Skin epidermis (tissue), 12 donors: ENCODE measurements at regions not wholly inside any gene's neighbourhood (a gene's known extent, or its start where the extent isn't known, plus 50 kb on each side); places are given as distances from the start of the nearest gene placed in this dataset.
"Not testable (repeated sequence)": the region's sequence is repeated elsewhere in the genome, so short reads cannot be mapped to it uniquely, and the experiment has no call there.

ENCODE experiments used
- H3K27ac ChIP-seq, 21 experiments: fragments of 200-600 bp; sonication (generic) in 11 of 21; one replicate each; pipeline ENCODE4 v1.5.0; 2020; ENCODE audit warnings: mild to moderate bottlenecking in 3 of 21, inconsistent platforms in 2 of 21, moderate library complexity in 2 of 21
- H3K4me3 ChIP-seq, 7 experiments: fragments of 200-600 bp; sonication (generic) in 2 of 7; one replicate each; pipeline ENCODE4 v1.5.0; 2020; ENCODE audit warnings: inconsistent platforms in 2 of 7, mild to moderate bottlenecking in 2 of 7, moderate library complexity in 1 of 7

DNA sequence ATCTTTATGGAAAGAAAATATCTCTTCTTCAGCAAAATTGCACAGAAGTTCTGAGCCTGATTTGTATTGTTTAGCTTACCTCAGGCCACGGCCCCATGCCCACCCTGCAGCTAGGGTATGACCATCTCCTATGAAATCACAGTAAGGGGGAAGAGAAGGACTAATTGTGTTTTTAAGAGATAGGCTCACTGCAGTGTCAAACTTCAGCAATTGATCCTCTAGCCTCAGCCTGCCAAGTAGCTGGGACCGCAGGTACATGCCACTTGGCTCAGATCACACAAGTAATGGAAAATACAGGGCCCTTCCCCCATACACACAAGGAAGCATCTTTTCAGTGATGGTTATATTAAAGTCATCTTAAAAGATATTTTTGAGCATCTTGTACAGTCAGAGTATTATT is 60.0 kb downstream of the DMAC1 start:
- no peak overlapping the region for H3K27ac ChIP-seq
- no peak overlapping the region for H3K4me3 ChIP-seq

- Histone ChIP-seq H3K27ac (no peak overlapping the region), H3K4me3 (no peak overlapping the region)
Measured at GRCh38 chr9:7735311-7735710, 64.3 kb downstream of the DMAC1 start.

DNA sequence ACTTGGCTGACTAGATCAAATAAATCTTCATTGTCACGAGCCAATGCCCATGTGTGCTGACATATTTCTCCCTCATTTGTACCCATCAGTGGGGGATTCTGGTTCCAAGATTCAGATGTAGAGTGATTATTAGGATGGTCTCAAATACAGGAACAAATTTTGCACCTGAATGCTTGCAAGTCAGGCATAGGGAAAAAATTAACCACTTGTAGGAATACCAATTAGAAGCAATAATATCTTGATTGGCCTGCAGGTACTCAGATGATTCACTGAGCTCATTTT is 69.5 kb downstream of the DMAC1 start:
- Histone ChIP-seq H3K27ac (no peak overlapping the region), H3K4me3 (no peak overlapping the region)

DNA sequence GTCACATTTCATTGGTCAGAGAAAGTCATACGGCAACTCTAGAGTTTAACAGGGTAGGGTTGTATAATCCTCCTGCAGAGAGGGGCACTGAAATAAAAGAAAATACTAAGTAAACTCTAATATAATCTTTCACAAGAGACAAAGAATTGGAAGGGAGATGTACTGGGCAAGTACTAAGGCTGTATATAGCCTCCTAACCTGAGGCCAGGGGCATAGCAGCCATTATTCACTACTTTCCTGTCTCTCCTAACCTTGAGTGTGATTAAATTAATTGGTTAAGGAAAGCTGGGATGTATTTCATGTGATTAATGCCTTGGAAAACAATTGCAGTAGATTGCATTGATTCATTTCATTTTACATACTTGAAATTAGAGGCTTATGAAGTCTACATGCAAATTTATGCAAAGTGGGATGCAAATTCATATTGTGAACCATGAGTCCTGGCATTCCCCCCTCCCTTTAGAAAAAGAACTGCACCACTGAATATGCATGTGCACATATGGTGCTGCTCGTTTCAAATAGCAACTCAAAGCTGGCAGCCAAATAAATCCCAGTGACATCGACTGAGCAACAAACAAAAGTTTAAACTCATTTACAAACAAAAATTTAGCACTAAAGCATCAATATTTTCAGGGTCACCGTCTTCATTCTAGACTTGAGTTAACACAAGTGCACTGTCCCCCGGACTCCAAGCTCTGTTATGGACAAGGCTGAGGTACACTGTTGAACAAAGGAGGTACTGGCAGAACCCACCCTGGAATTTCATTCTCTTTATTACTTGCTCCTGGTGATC is 70.0 kb downstream of the DMAC1 start:
- Histone ChIP-seq H3K4me3 (no peak overlapping the region), H3K27ac (no peak overlapping the region)

- Histone ChIP-seq H3K27ac (no peak overlapping the region), H3K4me3 (no peak overlapping the region)
Measured at GRCh38 chr9:7721291-7721690, 78.3 kb downstream of the DMAC1 start.

GRCh38 chr9:7713088-7713487 is 86.5 kb downstream of the DMAC1 start:
- not testable (repeated sequence) for H3K27ac ChIP-seq, H3K4me3 ChIP-seq

GRCh38 chr9:7710686-7711085 is 88.9 kb downstream of the DMAC1 start:
- Histone ChIP-seq H3K27ac (no peak overlapping the region), H3K4me3 (no peak overlapping the region)

- no peak overlapping the region for H3K27ac ChIP-seq
- no peak overlapping the region for H3K4me3 ChIP-seq
Measured at GRCh38 chr9:7707934-7708333, 91.6 kb downstream of the DMAC1 start.

DNA sequence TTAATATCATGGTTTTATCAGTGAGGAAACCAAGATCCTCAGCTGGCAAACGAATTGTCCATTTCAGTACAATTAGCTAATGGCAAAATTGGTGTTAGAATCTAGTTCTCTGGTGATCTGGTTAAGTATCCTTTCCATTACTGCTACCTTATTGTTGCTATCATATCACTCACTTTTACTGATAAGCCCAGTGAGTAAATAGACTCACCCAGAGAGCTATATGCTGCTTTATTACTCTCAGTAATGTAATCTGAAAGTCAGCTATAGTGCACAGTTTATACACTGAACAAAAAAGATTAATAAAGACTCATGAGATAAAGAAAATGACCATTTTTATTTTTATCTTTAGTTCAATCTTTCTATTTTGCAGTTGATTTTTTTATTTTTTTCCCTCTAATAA is 95.0 kb downstream of the DMAC1 start:
- Histone ChIP-seq H3K4me3 (no peak overlapping the region), H3K27ac (no peak overlapping the region)

DNA sequence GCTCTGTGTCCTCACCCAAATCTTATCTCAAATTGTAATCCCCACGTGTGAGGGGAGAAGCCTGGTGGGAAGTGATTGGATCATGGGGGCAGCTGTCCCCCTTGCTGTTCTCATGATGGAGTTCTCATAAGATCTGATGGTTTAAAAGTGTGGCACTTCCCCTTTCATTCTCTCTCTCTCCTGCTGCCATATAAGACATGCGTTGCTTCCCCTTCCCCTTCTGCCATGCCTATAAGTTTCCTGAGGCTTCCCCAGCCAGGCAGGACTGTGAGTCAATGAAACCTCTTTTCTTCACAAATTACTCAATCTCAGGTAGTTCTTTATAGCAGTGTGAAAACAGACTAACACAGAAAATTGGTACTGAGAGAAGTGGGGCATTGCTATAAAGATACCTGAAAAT is 107.7 kb downstream of the DMAC1 start:
- Histone ChIP-seq H3K4me3 (no peak overlapping the region), H3K27ac (no peak overlapping the region)

DNA sequence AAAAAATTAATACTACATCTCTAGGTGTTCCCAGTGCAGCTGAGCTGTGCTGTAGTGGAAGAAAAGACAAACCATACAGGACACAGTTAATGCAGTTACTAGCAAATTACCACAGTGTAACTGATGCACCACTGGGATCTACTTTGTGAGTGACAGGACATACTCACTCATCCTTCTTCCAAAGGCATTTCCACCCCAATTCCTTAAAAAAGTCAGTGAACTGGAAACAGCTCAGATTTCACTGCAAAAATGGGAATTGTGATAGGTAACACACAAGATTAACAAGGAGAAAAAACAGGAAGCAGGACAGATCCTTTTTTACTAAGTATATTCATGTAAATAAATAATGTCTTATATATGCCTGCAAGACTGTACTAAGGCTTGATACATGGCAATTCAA is 109.6 kb downstream of the DMAC1 start:
- no peak overlapping the region for H3K27ac ChIP-seq
- H3K4me3 ChIP-seq, result no peak overlapping the region

DNA sequence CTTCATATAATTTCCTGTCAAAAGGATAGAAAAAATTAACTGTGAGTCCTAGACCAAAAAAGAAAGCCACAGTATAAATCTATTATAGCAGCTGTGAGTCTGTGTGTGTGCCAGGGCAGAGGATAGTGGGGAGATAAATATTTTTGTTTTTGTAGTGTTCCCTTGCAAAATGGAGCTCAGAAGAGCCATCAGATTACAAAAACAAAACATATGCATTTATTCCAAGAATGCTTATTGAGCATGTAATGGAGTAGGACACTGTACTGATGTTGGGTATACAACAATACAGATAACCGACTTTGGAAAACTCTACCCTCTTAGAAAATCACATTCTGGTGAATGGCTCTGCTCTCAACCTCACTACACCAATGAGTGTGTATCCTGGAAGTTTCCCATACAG is 111.0 kb downstream of the DMAC1 start:
- no peak overlapping the region for H3K4me3 ChIP-seq
- no peak overlapping the region for H3K27ac ChIP-seq

- no peak overlapping the region for H3K27ac ChIP-seq
- no peak overlapping the region for H3K4me3 ChIP-seq
Measured at GRCh38 chr9:7676609-7677156, 122.9 kb downstream of the DMAC1 start.

- Histone ChIP-seq H3K4me3 (no peak overlapping the region), H3K27ac (no peak overlapping the region)
Measured at GRCh38 chr9:7671847-7672246, 127.7 kb downstream of the DMAC1 start.

- H3K4me3 ChIP-seq, result no peak overlapping the region
- no peak overlapping the region for H3K27ac ChIP-seq
Measured at GRCh38 chr9:7668541-7668940, 131.0 kb downstream of the DMAC1 start.

DNA sequence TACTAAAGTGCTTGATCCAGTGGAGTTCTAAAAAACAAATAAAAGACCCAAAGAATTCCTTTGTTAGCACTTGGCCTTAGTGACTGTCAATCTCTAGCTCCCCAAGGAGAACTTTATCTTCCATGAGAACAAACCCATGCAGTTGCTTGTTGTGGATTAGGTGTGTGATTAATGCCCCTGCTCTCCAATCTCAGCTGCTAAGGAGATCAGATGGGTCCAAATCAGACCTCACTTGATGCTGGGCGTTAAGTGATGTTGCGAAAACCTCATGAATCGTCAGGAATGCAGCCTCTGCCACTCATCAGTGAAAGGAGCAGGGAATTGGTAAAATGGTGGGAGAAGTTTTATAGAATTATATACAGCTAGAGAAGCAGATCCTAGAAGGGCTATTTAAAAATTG is 133.7 kb downstream of the DMAC1 start:
- Histone ChIP-seq H3K27ac (no peak overlapping the region), H3K4me3 (no peak overlapping the region)

- Histone ChIP-seq H3K4me3 (no peak overlapping the region), H3K27ac (no peak overlapping the region)
Measured at GRCh38 chr9:7659766-7660165, 139.8 kb downstream of the DMAC1 start.

DNA sequence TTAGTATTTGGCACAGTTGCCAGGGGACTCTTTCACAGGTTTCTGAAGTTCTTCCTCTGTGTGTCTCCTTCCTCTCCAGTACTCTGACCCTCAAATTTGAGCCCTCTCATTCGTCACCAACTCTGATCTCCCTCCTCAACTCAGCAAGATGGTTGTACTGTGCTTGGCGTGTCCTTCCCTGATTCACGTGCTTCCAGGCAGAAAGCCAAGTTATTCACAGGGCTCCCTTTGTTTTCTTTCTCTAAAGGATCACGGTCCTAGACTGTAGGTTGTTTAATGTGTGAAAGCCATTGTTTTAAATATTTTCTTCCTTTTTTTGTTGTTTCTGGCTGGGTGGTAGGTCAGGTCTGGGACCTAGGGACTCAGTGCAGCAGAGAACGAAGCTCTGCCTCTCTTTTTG is 142.9 kb downstream of the DMAC1 start:
- H3K27ac ChIP-seq, result no peak overlapping the region
- H3K4me3 ChIP-seq, result no peak overlapping the region

DNA sequence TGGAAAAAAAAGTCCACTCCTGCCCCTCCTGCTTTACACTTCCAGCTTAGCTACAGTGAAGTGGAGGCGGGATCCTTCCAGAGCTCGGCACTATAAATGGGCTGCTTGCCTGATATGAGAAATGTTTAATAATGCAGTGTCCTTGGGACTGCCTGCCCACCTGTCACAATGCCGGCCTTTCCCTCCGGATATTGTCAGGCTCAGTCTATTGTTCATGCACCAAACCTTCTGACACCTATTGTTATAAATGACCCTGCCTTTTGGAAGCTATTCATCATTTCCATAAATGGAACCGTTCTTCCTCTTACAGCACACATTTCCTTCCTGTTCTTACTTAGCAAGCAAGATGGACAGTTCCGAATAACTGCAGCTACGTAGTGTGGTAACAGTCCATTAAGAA is 146.3 kb downstream of the DMAC1 start:
- no peak overlapping the region for H3K4me3 ChIP-seq
- no peak overlapping the region for H3K27ac ChIP-seq

GRCh38 chr9:7640231-7640630 is 159.3 kb downstream of the DMAC1 start:
- H3K4me3 ChIP-seq, result no peak overlapping the region
- no peak overlapping the region for H3K27ac ChIP-seq

GRCh38 chr9:7639471-7639870 is 160.1 kb downstream of the DMAC1 start:
- no peak overlapping the region for H3K27ac ChIP-seq
- H3K4me3 ChIP-seq, result no peak overlapping the region

DNA sequence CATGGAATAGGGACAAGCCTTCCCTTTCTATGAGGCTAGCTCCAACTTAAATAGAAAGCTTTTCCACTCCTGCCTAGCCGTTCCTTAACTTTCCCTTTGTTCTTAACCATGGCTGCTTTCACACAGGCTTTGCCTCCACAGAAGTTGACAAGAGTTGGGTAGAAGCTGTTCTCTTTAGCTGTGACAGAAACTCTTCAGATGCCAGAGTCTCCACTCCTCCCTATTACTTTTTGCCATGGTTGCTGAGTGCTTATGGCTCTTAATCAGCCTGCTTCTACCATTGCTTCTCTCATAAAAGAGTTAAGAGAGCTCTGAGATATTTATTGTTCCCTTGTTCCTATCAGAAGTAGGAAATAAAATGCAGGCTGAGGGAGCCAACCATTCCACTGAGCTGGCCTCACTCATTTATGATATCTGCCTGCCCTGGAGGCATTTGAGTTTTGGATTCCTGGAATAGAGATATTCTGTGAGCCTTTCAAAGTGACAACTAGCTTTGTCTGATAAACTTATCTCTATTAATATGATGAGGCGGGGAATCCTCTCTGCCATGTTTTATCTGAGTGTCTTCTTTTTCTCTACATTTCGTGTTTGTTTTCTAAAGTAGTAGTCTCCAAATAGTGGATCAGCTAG is 162.6 kb downstream of the DMAC1 start:
- no peak overlapping the region for H3K27ac ChIP-seq
- H3K4me3 ChIP-seq, result no peak overlapping the region
